Activated CD4-positive, alpha-beta memory T cell treated with anti-CD3 and anti-CD28 coated beads for 36 hours (primary cell): ENCODE measurements at regions not wholly inside any gene's neighbourhood (a gene's known extent, or its start where the extent isn't known, plus 50 kb on each side); places are given as distances from the start of the nearest gene placed in this dataset.

ENCODE experiments used
- CTCF ChIA-PET: fragments of 350-600 bp; sonication (Branson Sonifier 250); formaldehyde crosslinking; loops from one replicate; lab custom pipeline; 2021; ENCODE audit warnings: antibody characterized with exemption, inconsistent platforms; lab: Charles Lee
- POLR2A ChIA-PET: fragments of 350-600 bp; sonication (Branson Sonifier 250); formaldehyde crosslinking; loops from one replicate; lab custom pipeline; 2021; ENCODE audit warnings: antibody characterized with exemption; lab: Charles Lee
- DNase-seq: peaks from one replicate; pipeline ENCODE4 v3.0.0-alpha.2; 2020
- H3K27ac Mint-ChIP-seq: one replicate; pipeline ENCODE4 v1.8.0; 2021; ENCODE audit warnings: mixed read lengths
- H3K27me3 Mint-ChIP-seq: one replicate; pipeline ENCODE4 v1.8.0; 2021; ENCODE audit warnings: mixed read lengths
- H3K36me3 Mint-ChIP-seq: one replicate; pipeline ENCODE4 v1.8.0; 2021; ENCODE audit warnings: mixed read lengths
- H3K4me1 Mint-ChIP-seq: one replicate; pipeline ENCODE4 v1.8.0; 2021; ENCODE audit warnings: low read depth, mixed read lengths
- H3K4me3 Mint-ChIP-seq: one replicate; pipeline ENCODE4 v1.8.0; 2021; ENCODE audit warnings: mild to moderate bottlenecking, mixed read lengths
- H3K9me3 Mint-ChIP-seq: one replicate; pipeline ENCODE4 v1.8.0; 2021; ENCODE audit warnings: mixed read lengths
- intact Hi-C: fragments of 100-400 bp; cut with micrococcal nuclease; formaldehyde crosslinking; loops from one replicate; pipeline ENCODE4 v1.15.1; 2023

GRCh38 chr5:74116984-74117383 is 491.0 kb downstream of the ARHGEF28 start:
- POLR2A ChIA-PET: no interaction called here
- Mint-ChIP-seq H3K9me3 (no peaks in the 10 kb centered on the region), H3K27me3 (peaks cover 14% of the 10 kb centered on the region), H3K27ac (no peak overlapping the region), H3K36me3 (no peaks in the 10 kb centered on the region), H3K4me1 (no peaks in the 10 kb centered on the region), H3K4me3 (no peak overlapping the region)
- no peak for DNase-seq
- CTCF ChIA-PET: no interaction called here
- intact Hi-C loops: no loop called here

- intact Hi-C loops: no loop called here
- H3K9me3 Mint-ChIP-seq: no peaks in the 10 kb centered on the region
- no peak overlapping the region for H3K4me3 Mint-ChIP-seq
- ChIA-PET POLR2A (no interaction called here), CTCF (no interaction called here)
- DNase-seq: no peak
- no peaks in the 10 kb centered on the region for H3K36me3 Mint-ChIP-seq
- peaks cover 14% of the 10 kb centered on the region for H3K27me3 Mint-ChIP-seq
- H3K27ac Mint-ChIP-seq: no peak overlapping the region
- no peaks in the 10 kb centered on the region for H3K4me1 Mint-ChIP-seq
These were observed 490.3 kb downstream of the ARHGEF28 start for GRCh38 chr5:74116266-74116665.

GRCh38 chr5:74113927-74114326 is 487.9 kb downstream of the ARHGEF28 start:
- ChIA-PET POLR2A (no interaction called here), CTCF (no interaction called here)
- H3K36me3 Mint-ChIP-seq: no peaks in the 10 kb centered on the region
- H3K9me3 Mint-ChIP-seq: no peaks in the 10 kb centered on the region
- intact Hi-C loops: no loop called here
- H3K27ac Mint-ChIP-seq: no peak overlapping the region
- no peaks in the 10 kb centered on the region for H3K4me1 Mint-ChIP-seq
- H3K4me3 Mint-ChIP-seq: no peak overlapping the region
- peaks cover 15% of the 10 kb centered on the region for H3K27me3 Mint-ChIP-seq
- DNase-seq: no peak

GRCh38 chr5:74113196-74113540 is 487.2 kb downstream of the ARHGEF28 start:
- intact Hi-C loops: no loop called here
- Mint-ChIP-seq H3K27ac (no peak overlapping the region), H3K4me3 (no peak overlapping the region), H3K9me3 (no peaks in the 10 kb centered on the region), H3K4me1 (no peaks in the 10 kb centered on the region), H3K36me3 (no peaks in the 10 kb centered on the region), H3K27me3 (peaks cover 17% of the 10 kb centered on the region)
- ChIA-PET POLR2A (no interaction called here), CTCF (no interaction called here)
- no peak for DNase-seq

GRCh38 chr5:74112372-74113195 is 486.6 kb downstream of the ARHGEF28 start:
- no peak for DNase-seq
- no peaks in the 10 kb centered on the region for H3K4me1 Mint-ChIP-seq
- no peak overlapping the region for H3K4me3 Mint-ChIP-seq

GRCh38 chr5:74111764-74112163 is 485.8 kb downstream of the ARHGEF28 start:
- H3K4me1 Mint-ChIP-seq: no peaks in the 10 kb centered on the region
- DNase-seq: no peak

More at GRCh38 chr5:74112372-74113195, 486.6 kb downstream of the ARHGEF28 start:
- H3K27me3 Mint-ChIP-seq: peaks cover 17% of the 10 kb centered on the region
- no peaks in the 10 kb centered on the region for H3K9me3 Mint-ChIP-seq
- no peaks in the 10 kb centered on the region for H3K36me3 Mint-ChIP-seq
- intact Hi-C loops: no loop called here
- ChIA-PET POLR2A (no interaction called here), CTCF (no interaction called here)
- H3K27ac Mint-ChIP-seq: no peak overlapping the region

GRCh38 chr5:74109344-74109743 is 483.3 kb downstream of the ARHGEF28 start:
- intact Hi-C loops: no loop called here
- H3K27me3 Mint-ChIP-seq: peaks cover 18% of the 10 kb centered on the region
- H3K4me3 Mint-ChIP-seq: no peak overlapping the region
- no peaks in the 10 kb centered on the region for H3K9me3 Mint-ChIP-seq
- ChIA-PET CTCF (no interaction called here), POLR2A (no interaction called here)
- H3K36me3 Mint-ChIP-seq: no peaks in the 10 kb centered on the region
- H3K27ac Mint-ChIP-seq: no peak overlapping the region
- DNase-seq: no peak
- H3K4me1 Mint-ChIP-seq: no peaks in the 10 kb centered on the region

More at GRCh38 chr5:74111764-74112163, 485.8 kb downstream of the ARHGEF28 start:
- intact Hi-C loops: no loop called here
- H3K27me3 Mint-ChIP-seq: peaks cover 17% of the 10 kb centered on the region
- H3K4me3 Mint-ChIP-seq: no peak overlapping the region
- no peaks in the 10 kb centered on the region for H3K9me3 Mint-ChIP-seq
- POLR2A ChIA-PET: no interaction called here
- H3K27ac Mint-ChIP-seq: no peak overlapping the region
- CTCF ChIA-PET: no interaction called here
- H3K36me3 Mint-ChIP-seq: no peaks in the 10 kb centered on the region

- POLR2A ChIA-PET: no interaction called here
- Mint-ChIP-seq H3K36me3 (no peaks in the 10 kb centered on the region), H3K4me1 (no peaks in the 10 kb centered on the region), H3K27ac (no peak overlapping the region), H3K4me3 (no peak overlapping the region), H3K9me3 (no peaks in the 10 kb centered on the region), H3K27me3 (peaks cover 17% of the 10 kb centered on the region)
- CTCF ChIA-PET: no interaction called here
- DNase-seq: no peak
- intact Hi-C loops: no loop called here
These were observed 481.9 kb downstream of the ARHGEF28 start for GRCh38 chr5:74107899-74108298.

- intact Hi-C loops: no loop called here
- ChIA-PET CTCF (no interaction called here), POLR2A (no interaction called here)
- Mint-ChIP-seq H3K36me3 (no peaks in the 10 kb centered on the region), H3K27ac (no peak overlapping the region), H3K4me1 (no peaks in the 10 kb centered on the region), H3K9me3 (no peaks in the 10 kb centered on the region), H3K4me3 (no peak overlapping the region), H3K27me3 (peaks cover 13% of the 10 kb centered on the region)
- no peak for DNase-seq
These were observed 479.3 kb downstream of the ARHGEF28 start for GRCh38 chr5:74105126-74105780.

GRCh38 chr5:74103131-74104023 is 477.4 kb downstream of the ARHGEF28 start:
- Mint-ChIP-seq H3K4me1 (no peaks in the 10 kb centered on the region), H3K4me3 (no peak overlapping the region), H3K27ac (no peak overlapping the region), H3K9me3 (peaks cover 7% of the 10 kb centered on the region), H3K27me3 (peaks cover 5% of the 10 kb centered on the region), H3K36me3 (no peaks in the 10 kb centered on the region)
- intact Hi-C loops: no loop called here
- POLR2A ChIA-PET: no interaction called here
- CTCF ChIA-PET: no interaction called here
- DNase-seq: no peak

- ChIA-PET POLR2A (no interaction called here), CTCF (no interaction called here)
- Mint-ChIP-seq H3K4me3 (no peak overlapping the region), H3K36me3 (no peaks in the 10 kb centered on the region), H3K27me3 (no peaks in the 10 kb centered on the region), H3K9me3 (peaks cover 7% of the 10 kb centered on the region), H3K27ac (no peak overlapping the region), H3K4me1 (no peaks in the 10 kb centered on the region)
- intact Hi-C loops: no loop called here
- DNase-seq: no peak
These were observed 474.3 kb downstream of the ARHGEF28 start for GRCh38 chr5:74100268-74100665.

- Mint-ChIP-seq H3K9me3 (peaks cover 7% of the 10 kb centered on the region), H3K36me3 (no peaks in the 10 kb centered on the region), H3K4me1 (no peaks in the 10 kb centered on the region), H3K27ac (no peak overlapping the region), H3K27me3 (no peaks in the 10 kb centered on the region), H3K4me3 (no peak overlapping the region)
- no peak for DNase-seq
- ChIA-PET CTCF (no interaction called here), POLR2A (no interaction called here)
- intact Hi-C loops: no loop called here
These were observed 473.7 kb downstream of the ARHGEF28 start for GRCh38 chr5:74099538-74100267.
